Breast epithelium (tissue), 3 donors: ENCODE measurements at regions not wholly inside any gene's neighbourhood (a gene's known extent, or its start where the extent isn't known, plus 50 kb on each side); places are given as distances from the start of the nearest gene placed in this dataset.

Source experiments
- CTCF ChIP-seq, 3 donors: fragments of 450-650 bp; IDR thresholded peaks; one replicate each; pipeline ENCODE4 v1.5.1; 2016 to 2017; ENCODE audit warnings: antibody characterized with exemption in 3 of 3, mild to moderate bottlenecking in 3 of 3, moderate library complexity in 3 of 3
- POLR2A ChIP-seq: fragments of 450-650 bp; IDR thresholded peaks from one replicate; pipeline ENCODE4 v1.6.1; 2016; ENCODE audit warnings: antibody characterized with exemption, mild to moderate bottlenecking, moderate library complexity
- POLR2AphosphoS5 ChIP-seq, 3 donors: sonication (generic); formaldehyde crosslinking; IDR thresholded peaks; one replicate each; pipeline ENCODE4 v1.6.1; 2017; ENCODE audit warnings: antibody characterized with exemption in 3 of 3

- TF ChIP-seq CTCF (IDR thresholded peaks at IDR 0.05) (no peak), POLR2A (no peak), POLR2AphosphoS5 (IDR thresholded peaks at IDR 0.05) (no peak)
These were observed 72.6 kb downstream of the LRRC30 start for GRCh38 chr18:7303316-7304060.
